ENCODE measurements at regions not wholly inside any gene's neighbourhood (a gene's known extent, or its start where the extent isn't known, plus 50 kb on each side); places are given as distances from the start of the nearest gene placed in this dataset.

DNA sequence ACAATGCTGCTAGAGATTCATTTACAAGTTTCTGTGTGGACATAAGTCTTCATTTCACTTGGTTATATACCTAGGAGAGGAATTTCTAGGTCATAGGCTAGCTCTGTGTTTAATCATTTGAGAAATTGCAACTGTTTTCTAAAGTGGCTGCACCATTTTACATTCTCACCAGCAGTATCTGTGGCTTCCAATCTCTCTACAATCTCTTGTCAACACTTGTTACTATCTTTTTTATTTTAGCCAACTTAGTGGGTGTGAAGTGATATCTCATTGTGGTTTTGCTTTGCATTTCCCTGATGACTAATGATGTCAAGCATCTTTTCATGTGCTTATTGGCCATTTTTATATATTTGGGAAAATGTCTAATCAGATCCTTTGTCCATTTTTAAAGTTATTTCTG, 53.0 kb upstream of the DRGX start:
- no peak for TF ChIP-seq CTCF (tag by site-specific recombination; IDR thresholded peaks at IDR 0.05)
- TF ChIP-seq, protein P1, sequence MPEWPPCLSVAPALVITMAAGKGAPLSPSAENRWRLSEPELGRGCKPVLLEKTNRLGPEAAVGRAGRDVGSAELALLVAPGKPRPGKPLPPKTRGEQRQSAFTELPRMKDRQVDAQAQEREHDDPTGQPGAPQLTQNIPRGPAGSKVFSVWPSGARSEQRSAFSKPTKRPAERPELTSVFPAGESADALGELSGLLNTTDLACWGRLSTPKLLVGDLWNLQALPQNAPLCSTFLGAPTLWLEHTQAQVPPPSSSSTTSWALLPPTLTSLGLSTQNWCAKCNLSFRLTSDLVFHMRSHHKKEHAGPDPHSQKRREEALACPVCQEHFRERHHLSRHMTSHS (tag by site-specific recombination; IDR thresholded peaks at IDR 0.05) = no peak
- TF ChIP-seq KLF10 (tag by site-specific recombination; IDR thresholded peaks at IDR 0.05) = no peak
- no peak for TF ChIP-seq SP2 (tag by site-specific recombination; IDR thresholded peaks at IDR 0.05)
- TF ChIP-seq MYNN (tag by site-specific recombination; IDR thresholded peaks at IDR 0.05; ENCODE audit: borderline replicate concordance) = no peak
- TF ChIP-seq ZNF18 (tag by site-specific recombination; IDR thresholded peaks at IDR 0.05) = no peak

Data from HEK293 (cell line).